ENCODE measurements at regions not wholly inside any gene's neighbourhood (a gene's known extent, or its start where the extent isn't known, plus 50 kb on each side); places are given as distances from the start of the nearest gene placed in this dataset.

GRCh38 chr3:74403307-74403706 lies 211.2 kb downstream of the CNTN3 start:
- TF ChIP-seq, protein P1, sequence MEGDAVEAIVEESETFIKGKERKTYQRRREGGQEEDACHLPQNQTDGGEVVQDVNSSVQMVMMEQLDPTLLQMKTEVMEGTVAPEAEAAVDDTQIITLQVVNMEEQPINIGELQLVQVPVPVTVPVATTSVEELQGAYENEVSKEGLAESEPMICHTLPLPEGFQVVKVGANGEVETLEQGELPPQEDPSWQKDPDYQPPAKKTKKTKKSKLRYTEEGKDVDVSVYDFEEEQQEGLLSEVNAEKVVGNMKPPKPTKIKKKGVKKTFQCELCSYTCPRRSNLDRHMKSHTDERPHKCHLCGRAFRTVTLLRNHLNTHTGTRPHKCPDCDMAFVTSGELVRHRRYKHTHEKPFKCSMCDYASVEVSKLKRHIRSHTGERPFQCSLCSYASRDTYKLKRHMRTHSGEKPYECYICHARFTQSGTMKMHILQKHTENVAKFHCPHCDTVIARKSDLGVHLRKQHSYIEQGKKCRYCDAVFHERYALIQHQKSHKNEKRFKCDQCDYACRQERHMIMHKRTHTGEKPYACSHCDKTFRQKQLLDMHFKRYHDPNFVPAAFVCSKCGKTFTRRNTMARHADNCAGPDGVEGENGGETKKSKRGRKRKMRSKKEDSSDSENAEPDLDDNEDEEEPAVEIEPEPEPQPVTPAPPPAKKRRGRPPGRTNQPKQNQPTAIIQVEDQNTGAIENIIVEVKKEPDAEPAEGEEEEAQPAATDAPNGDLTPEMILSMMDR (IDR thresholded peaks at IDR 0.05; ENCODE audit: low read depth, low read length, poor library complexity, severe bottlenecking), result no peak
- no peak for TF ChIP-seq EZH2phosphoT487 (IDR thresholded peaks at IDR 0.05; ENCODE audit: borderline replicate concordance, low read length)
- Histone ChIP-seq H3K4me3 (ENCODE audit: low read length) (no peak overlapping the region), H3K9me3 (ENCODE audit: control insufficient read depth, insufficient read depth, low read length) (no peaks in the 10 kb centered on the region), H3K79me2 (ENCODE audit: control insufficient read depth, low read length) (no peaks in the 10 kb centered on the region), H3F3A (ENCODE audit: control insufficient read depth, insufficient read depth) (no peaks in the 10 kb centered on the region), H3K9me2 (replicated peaks; ENCODE audit: control insufficient read depth, low read length) (no peaks in the 10 kb centered on the region), H3K27ac (ENCODE audit: low read depth, low read length) (no peak overlapping the region), H3K4me1 (ENCODE audit: control insufficient read depth, low read length) (no peaks in the 10 kb centered on the region), H3K27me3 (ENCODE audit: control insufficient read depth, low read length) (no peaks in the 10 kb centered on the region), H3K36me3 (ENCODE audit: control insufficient read depth, low read length) (no peaks in the 10 kb centered on the region), H4K20me1 (ENCODE audit: control insufficient read depth, insufficient read depth, low read depth, low read length) (no peaks in the 10 kb centered on the region), H3K4me2 (ENCODE audit: low read length) (no peak overlapping the region)

DNA sequence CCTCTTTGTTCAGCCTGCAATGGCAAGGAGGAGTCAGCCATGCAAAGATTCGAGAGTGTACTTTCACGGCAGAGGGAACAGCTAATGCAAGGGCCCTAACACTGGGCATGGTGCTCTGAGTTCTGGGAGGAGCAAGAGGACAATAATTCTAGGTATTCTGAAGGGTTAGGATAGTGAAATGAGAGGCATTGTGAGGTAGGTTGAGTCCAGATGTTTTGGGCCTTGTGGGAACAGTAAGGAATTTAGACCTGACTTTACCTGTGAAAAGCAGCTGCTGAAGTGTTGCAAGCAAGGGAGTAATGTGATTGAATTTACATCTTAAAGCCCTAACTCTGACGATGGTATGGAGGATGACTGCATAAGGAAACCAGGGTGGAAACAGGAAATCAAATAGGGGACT lies 211.6 kb downstream of the CNTN3 start:
- H4K20me1 ChIP-seq (ENCODE audit: control insufficient read depth, insufficient read depth, low read depth, low read length), result no peaks in the 10 kb centered on the region
- TF ChIP-seq EZH2phosphoT487 (IDR thresholded peaks at IDR 0.05; ENCODE audit: borderline replicate concordance, low read length), result no peak
- TF ChIP-seq, protein P1 (IDR thresholded peaks at IDR 0.05; ENCODE audit: low read depth, low read length, poor library complexity, severe bottlenecking), result no peak
- no peaks in the 10 kb centered on the region for H3K9me2 ChIP-seq (replicated peaks; ENCODE audit: control insufficient read depth, low read length)
- H3K4me3 ChIP-seq (ENCODE audit: low read length), result no peak overlapping the region
- no peaks in the 10 kb centered on the region for H3K79me2 ChIP-seq (ENCODE audit: control insufficient read depth, low read length)
- no peak overlapping the region for H3K4me2 ChIP-seq (ENCODE audit: low read length)
- no peaks in the 10 kb centered on the region for H3K4me1 ChIP-seq (ENCODE audit: control insufficient read depth, low read length)
- H3K27ac ChIP-seq (ENCODE audit: low read depth, low read length), result no peak overlapping the region
- no peaks in the 10 kb centered on the region for H3K36me3 ChIP-seq (ENCODE audit: control insufficient read depth, low read length)
- no peaks in the 10 kb centered on the region for H3K27me3 ChIP-seq (ENCODE audit: control insufficient read depth, low read length)
- no peaks in the 10 kb centered on the region for H3F3A ChIP-seq (ENCODE audit: control insufficient read depth, insufficient read depth)
- no peaks in the 10 kb centered on the region for H3K9me3 ChIP-seq (ENCODE audit: control insufficient read depth, insufficient read depth, low read length)

GRCh38 chr3:74393426-74393825 lies 221.0 kb downstream of the CNTN3 start:
- H3K27me3 ChIP-seq (ENCODE audit: control insufficient read depth, low read length), result no peaks in the 10 kb centered on the region
- H3K9me2 ChIP-seq (replicated peaks; ENCODE audit: control insufficient read depth, low read length), result no peaks in the 10 kb centered on the region
- no peaks in the 10 kb centered on the region for H3K36me3 ChIP-seq (ENCODE audit: control insufficient read depth, low read length)
- H3K27ac ChIP-seq (ENCODE audit: low read depth, low read length), result no peak overlapping the region
- no peak overlapping the region for H3K4me3 ChIP-seq (ENCODE audit: low read length)
- H3K79me2 ChIP-seq (ENCODE audit: control insufficient read depth, low read length), result no peaks in the 10 kb centered on the region
- no peak overlapping the region for H3K4me2 ChIP-seq (ENCODE audit: low read length)
- H3K9me3 ChIP-seq (ENCODE audit: control insufficient read depth, insufficient read depth, low read length), result no peaks in the 10 kb centered on the region; the same call in 1 of the 2 replicates
- H3K4me1 ChIP-seq (ENCODE audit: control insufficient read depth, low read length), result no peaks in the 10 kb centered on the region
- TF ChIP-seq EZH2phosphoT487 (IDR thresholded peaks at IDR 0.05; ENCODE audit: borderline replicate concordance, low read length), result no peak
- TF ChIP-seq, protein P1 (IDR thresholded peaks at IDR 0.05; ENCODE audit: low read depth, low read length, poor library complexity, severe bottlenecking), result no peak
- no peaks in the 10 kb centered on the region for H4K20me1 ChIP-seq (ENCODE audit: control insufficient read depth, insufficient read depth, low read depth, low read length)
- no peaks in the 10 kb centered on the region for H3F3A ChIP-seq (ENCODE audit: control insufficient read depth, insufficient read depth)
